HCEC 1CT (cell line): ENCODE measurements at regions not wholly inside any gene's neighbourhood (a gene's known extent, or its start where the extent isn't known, plus 50 kb on each side); places are given as distances from the start of the nearest gene placed in this dataset.
"Not testable (repeated sequence)": the region's sequence is repeated elsewhere in the genome, so short reads cannot be mapped to it uniquely, and the experiment has no call there.

Experiments
- DNase-seq: peaks from one replicate; pipeline ENCODE4 v3.0.0-alpha.2; 2017

- DNase-seq = peak; percentile 18
These were observed 102.3 kb upstream of the LARP1 start for GRCh38 chr5:154652746-154653417.

GRCh38 chr5:154651795-154652194 is 103.4 kb upstream of the LARP1 start:
- DNase-seq = not testable (repeated sequence)

- no peak for DNase-seq
These were observed 106.5 kb upstream of the LARP1 start for GRCh38 chr5:154648706-154649105.

- DNase-seq = no peak
These were observed 106.9 kb upstream of the LARP1 start for GRCh38 chr5:154648229-154648628.

GRCh38 chr5:154647761-154648145 is 107.4 kb upstream of the LARP1 start:
- DNase-seq = no peak

GRCh38 chr5:154647114-154647760 is 107.9 kb upstream of the LARP1 start:
- no peak for DNase-seq

GRCh38 chr5:154646745-154647113 is 108.4 kb upstream of the LARP1 start:
- DNase-seq = no peak

GRCh38 chr5:154644745-154645411 is 110.3 kb upstream of the LARP1 start:
- DNase-seq = no peak

GRCh38 chr5:154642499-154643245 is 112.5 kb upstream of the LARP1 start:
- DNase-seq = peak; percentile 37

GRCh38 chr5:154640213-154640831 is 114.9 kb upstream of the LARP1 start:
- peak; percentile 11 for DNase-seq

- DNase-seq = not testable (repeated sequence)
These were observed 118.4 kb upstream of the LARP1 start for GRCh38 chr5:154636786-154637185.

GRCh38 chr5:154636271-154636670 is 118.9 kb upstream of the LARP1 start:
- DNase-seq = not testable (repeated sequence)

- not testable (repeated sequence) for DNase-seq
These were observed 121.4 kb upstream of the LARP1 start for GRCh38 chr5:154633744-154634143.

- no peak for DNase-seq
These were observed 124.0 kb upstream of the LARP1 start for GRCh38 chr5:154631141-154631540.

- no peak for DNase-seq
These were observed 124.8 kb upstream of the LARP1 start for GRCh38 chr5:154630410-154630809.

GRCh38 chr5:154628685-154629084 is 126.5 kb upstream of the LARP1 start:
- DNase-seq = no peak

- DNase-seq = no peak
These were observed 127.2 kb upstream of the LARP1 start for GRCh38 chr5:154627698-154628678.

GRCh38 chr5:154626876-154627557 is 128.2 kb upstream of the LARP1 start:
- DNase-seq = no peak

- DNase-seq = no peak
These were observed 130.1 kb upstream of the LARP1 start for GRCh38 chr5:154625031-154625430.

GRCh38 chr5:154624341-154624740 is 130.8 kb upstream of the LARP1 start:
- no peak for DNase-seq

- no peak for DNase-seq
These were observed 134.8 kb upstream of the LARP1 start for GRCh38 chr5:154620411-154620810.
